Mesendoderm (in vitro differentiated cells): ENCODE measurements at regions not wholly inside any gene's neighbourhood (a gene's known extent, or its start where the extent isn't known, plus 50 kb on each side); places are given as distances from the start of the nearest gene placed in this dataset.
"Not testable (repeated sequence)": the region's sequence is repeated elsewhere in the genome, so short reads cannot be mapped to it uniquely, and the experiment has no call there.

ENCODE experiments used
- DNase-seq: peaks from one replicate; pipeline ENCODE4 v3.0.0; 2013
- H2AK5ac ChIP-seq: 2 replicates; pipeline ENCODE4 v1.6.1; 2013; ENCODE audit warnings: low read length, inconsistent platforms
- H2BK120ac ChIP-seq: 2 replicates; pipeline ENCODE4 v1.6.1; 2013; ENCODE audit warnings: low read depth, mild to moderate bottlenecking, low read length, moderate library complexity, mixed read lengths
- H2BK15ac ChIP-seq: replicated peaks from 2 replicates; pipeline ENCODE4 v1.6.1; 2013; ENCODE audit warnings: low read depth, mild to moderate bottlenecking, moderate library complexity
- H2BK5ac ChIP-seq: 2 replicates; pipeline ENCODE4 v1.6.1; 2013; ENCODE audit warnings: low read length, inconsistent platforms
- H3K18ac ChIP-seq: 2 replicates; pipeline ENCODE4 v1.6.1; 2013; ENCODE audit warnings: mild to moderate bottlenecking, low read length, mixed read lengths
- H3K23ac ChIP-seq: one replicate; pipeline ENCODE4 v1.6.1; 2013; ENCODE audit warnings: low read length
- H3K27ac ChIP-seq: 2 replicates; pipeline ENCODE4 v1.5.1; 2013; ENCODE audit warnings: low read depth, mild to moderate bottlenecking, inconsistent platforms, low read length, moderate library complexity
- H3K27me3 ChIP-seq: 2 replicates; pipeline ENCODE4 v1.6.1; 2013; ENCODE audit warnings: low read length, control low read depth, mild to moderate bottlenecking, inconsistent platforms; ENCODE audit not compliant: insufficient read depth, poor library complexity
- H3K36me3 ChIP-seq: 2 replicates; pipeline ENCODE4 v1.6.1; 2013; ENCODE audit warnings: low read length, inconsistent platforms; ENCODE audit not compliant: control insufficient read depth, insufficient read depth
- H3K4ac ChIP-seq: one replicate; pipeline ENCODE4 v1.6.1; 2013; ENCODE audit warnings: low read depth, mild to moderate bottlenecking, low read length, moderate library complexity
- H3K4me1 ChIP-seq: 2 replicates; pipeline ENCODE4 v1.6.1; 2013; ENCODE audit warnings: low read depth, low read length, inconsistent platforms; ENCODE audit not compliant: control insufficient read depth
- H3K4me2 ChIP-seq: 2 replicates; pipeline ENCODE4 v1.6.1; 2013; ENCODE audit warnings: low read length
- H3K4me3 ChIP-seq: 2 replicates; pipeline ENCODE4 v1.5.1; 2013; ENCODE audit warnings: mild to moderate bottlenecking, low read length
- H3K56ac ChIP-seq: one replicate; pipeline ENCODE4 v1.6.1; 2013; ENCODE audit warnings: low read length
- H3K79me1 ChIP-seq: 2 replicates; pipeline ENCODE4 v1.6.1; 2013; ENCODE audit warnings: low read length, inconsistent platforms
- H3K79me2 ChIP-seq: 2 replicates; pipeline ENCODE4 v1.6.1; 2013; ENCODE audit warnings: mild to moderate bottlenecking, low read length; ENCODE audit not compliant: control insufficient read depth, insufficient read depth
- H3K9ac ChIP-seq: 2 replicates; pipeline ENCODE4 v1.6.1; 2013; ENCODE audit warnings: low read length, inconsistent platforms
- H4K5ac ChIP-seq: one replicate; pipeline ENCODE4 v1.6.1; 2013; ENCODE audit warnings: low read length
- H4K8ac ChIP-seq: one replicate; pipeline ENCODE4 v1.6.1; 2013; ENCODE audit warnings: low read depth, mild to moderate bottlenecking, control low read depth, low read length, moderate library complexity
- WGBS: extraction: QIAGEN DNeasy Blood & Tissue Kit; methylation state at CpG from one replicate; pipeline ENCODE4 v1.1.7; 2013; ENCODE audit warnings: low lambda C conversion rate, missing lambda C conversion rate; ENCODE audit not compliant: insufficient coverage; ENCODE audit errors: extremely low coverage; 5-methylcytosine and 5-hydroxymethylcytosine counted together

DNA sequence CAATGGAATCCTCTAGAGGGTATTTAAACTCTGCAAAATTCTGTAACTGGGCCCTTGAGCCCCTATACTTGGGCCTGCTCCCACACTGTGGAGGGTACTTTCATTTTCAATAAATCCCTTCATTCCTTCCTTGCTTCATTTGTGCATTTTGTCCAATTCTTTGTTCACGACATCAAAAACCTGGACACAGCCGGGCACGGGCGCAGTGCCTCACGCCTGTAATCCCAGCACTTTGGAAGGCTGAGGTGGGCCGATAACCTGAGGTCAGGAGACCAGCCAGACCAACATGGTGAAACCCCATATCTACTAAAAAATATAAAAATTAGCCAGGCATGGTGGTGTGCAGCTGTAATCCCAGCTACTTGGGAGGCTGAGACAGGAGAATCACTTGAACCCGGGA lies 714.9 kb upstream of the NOVA1 start:
- H3K27me3 ChIP-seq = not testable (repeated sequence)

DNA sequence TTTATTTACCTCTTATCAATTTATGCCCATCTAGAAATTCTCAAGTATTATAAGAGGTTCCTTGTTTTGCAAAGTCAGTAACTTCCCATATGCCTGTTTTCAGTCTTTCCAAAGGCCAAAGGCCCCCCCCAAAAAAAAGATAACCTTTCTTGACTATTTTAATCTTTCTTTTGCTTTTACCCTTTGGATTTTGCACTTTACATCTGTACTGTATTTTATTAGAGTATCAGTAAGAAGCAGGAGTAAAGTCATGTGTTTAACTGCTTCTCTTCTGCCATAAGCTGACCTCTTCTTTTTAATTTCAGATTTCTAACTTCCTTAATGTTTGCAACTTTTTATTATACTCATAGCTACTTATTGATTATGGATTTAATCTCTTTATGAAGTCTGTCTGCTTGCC lies 716.4 kb upstream of the NOVA1 start:
- no peak for DNase-seq
- Histone ChIP-seq H2BK5ac (no peak overlapping the region), H3K36me3 (no peaks in the 10 kb centered on the region), H3K56ac (no peak overlapping the region), H3K27ac (no peak overlapping the region), H3K4ac (no peak overlapping the region), H2BK15ac (no peak overlapping the region), H3K27me3 (no peaks in the 10 kb centered on the region), H3K18ac (no peak overlapping the region), H4K5ac (no peak overlapping the region), H2AK5ac (no peak overlapping the region), H3K79me2 (no peaks in the 10 kb centered on the region), H2BK120ac (no peak overlapping the region), H3K4me1 (no peaks in the 10 kb centered on the region), H3K9ac (no peak overlapping the region), H3K23ac (no peak overlapping the region), H4K8ac (no peak overlapping the region), H3K79me1 (no peaks in the 10 kb centered on the region), H3K4me2 (no peak overlapping the region), H3K4me3 (no peak overlapping the region)

More for the DNA sequence above, 714.9 kb upstream of the NOVA1 start:
- H2BK120ac ChIP-seq, H2BK5ac ChIP-seq, DNase-seq, H3K23ac ChIP-seq, H3K79me1 ChIP-seq, H4K5ac ChIP-seq, H3K4me3 ChIP-seq, H3K4me2 ChIP-seq, H3K4me1 ChIP-seq, H3K18ac ChIP-seq, H2BK15ac ChIP-seq, H4K8ac ChIP-seq, H3K4ac ChIP-seq, H3K27ac ChIP-seq, H3K79me2 ChIP-seq, H3K36me3 ChIP-seq, H2AK5ac ChIP-seq, H3K56ac ChIP-seq, H3K9ac ChIP-seq: not testable (repeated sequence)
- WGBS = no CpG with 5 or more reads among the region's 7 CpGs

DNA sequence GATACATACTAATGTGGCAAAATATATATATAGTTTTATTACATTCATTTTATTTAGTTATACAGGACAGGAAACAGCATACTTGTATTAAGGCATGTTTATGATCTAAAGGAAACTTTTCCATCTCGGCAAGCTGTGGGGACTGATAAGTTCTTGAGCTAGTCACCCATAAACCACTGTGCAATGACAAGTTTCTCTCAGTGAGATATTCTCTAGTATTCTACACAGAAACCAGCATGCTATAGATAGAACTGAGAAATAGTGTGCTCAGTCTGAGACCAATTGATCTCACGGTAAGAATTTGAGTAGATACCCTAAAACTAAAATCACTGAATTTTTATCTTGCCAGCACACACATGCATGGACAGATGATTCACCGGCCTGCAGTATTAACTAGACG lies 717.6 kb upstream of the NOVA1 start:
- Histone ChIP-seq H3K79me1 (no peaks in the 10 kb centered on the region), H2BK120ac (no peak overlapping the region), H3K36me3 (no peaks in the 10 kb centered on the region), H3K4me3 (no peak overlapping the region), H2BK15ac (no peak overlapping the region), H3K27me3 (no peaks in the 10 kb centered on the region), H2BK5ac (no peak overlapping the region), H3K4ac (no peak overlapping the region), H3K27ac (no peak overlapping the region), H4K5ac (no peak overlapping the region), H3K9ac (no peak overlapping the region), H3K56ac (no peak overlapping the region), H3K23ac (no peak overlapping the region), H3K79me2 (no peaks in the 10 kb centered on the region), H2AK5ac (no peak overlapping the region), H3K18ac (no peak overlapping the region), H3K4me2 (no peak overlapping the region), H3K4me1 (no peaks in the 10 kb centered on the region), H4K8ac (no peak overlapping the region)
- DNase-seq = no peak
- no CpG with 5 or more reads among the region's 4 CpGs for WGBS

GRCh38 chr14:27315947-27316346 lies 718.1 kb upstream of the NOVA1 start:
- Histone ChIP-seq H3K23ac (no peak overlapping the region), H4K5ac (no peak overlapping the region), H3K4me1 (no peaks in the 10 kb centered on the region), H3K4me3 (no peak overlapping the region), H3K27ac (no peak overlapping the region), H3K4me2 (no peak overlapping the region), H3K56ac (no peak overlapping the region), H3K79me2 (no peaks in the 10 kb centered on the region), H2BK5ac (no peak overlapping the region), H2AK5ac (no peak overlapping the region), H3K36me3 (no peaks in the 10 kb centered on the region), H3K27me3 (no peaks in the 10 kb centered on the region), H3K18ac (no peak overlapping the region), H2BK15ac (no peak overlapping the region), H4K8ac (no peak overlapping the region), H3K9ac (no peak overlapping the region), H3K4ac (no peak overlapping the region), H2BK120ac (no peak overlapping the region), H3K79me1 (no peaks in the 10 kb centered on the region)
- no peak for DNase-seq

GRCh38 chr14:27318774-27319420 lies 721.1 kb upstream of the NOVA1 start:
- Histone ChIP-seq H3K79me1 (no peaks in the 10 kb centered on the region), H3K23ac (no peak overlapping the region), H3K4me1 (no peaks in the 10 kb centered on the region), H3K27ac (no peak overlapping the region), H2AK5ac (no peak overlapping the region), H2BK5ac (no peak overlapping the region), H3K79me2 (no peaks in the 10 kb centered on the region), H3K27me3 (no peaks in the 10 kb centered on the region), H3K9ac (no peak overlapping the region), H3K4me2 (no peak overlapping the region), H4K5ac (no peak overlapping the region), H2BK120ac (no peak overlapping the region), H3K36me3 (no peaks in the 10 kb centered on the region), H3K4ac (no peak overlapping the region), H4K8ac (no peak overlapping the region), H3K18ac (no peak overlapping the region), H2BK15ac (no peak overlapping the region), H3K4me3 (no peak overlapping the region), H3K56ac (no peak overlapping the region)
- WGBS = no CpG with 5 or more reads among the region's 1 CpG
- no peak for DNase-seq

DNA sequence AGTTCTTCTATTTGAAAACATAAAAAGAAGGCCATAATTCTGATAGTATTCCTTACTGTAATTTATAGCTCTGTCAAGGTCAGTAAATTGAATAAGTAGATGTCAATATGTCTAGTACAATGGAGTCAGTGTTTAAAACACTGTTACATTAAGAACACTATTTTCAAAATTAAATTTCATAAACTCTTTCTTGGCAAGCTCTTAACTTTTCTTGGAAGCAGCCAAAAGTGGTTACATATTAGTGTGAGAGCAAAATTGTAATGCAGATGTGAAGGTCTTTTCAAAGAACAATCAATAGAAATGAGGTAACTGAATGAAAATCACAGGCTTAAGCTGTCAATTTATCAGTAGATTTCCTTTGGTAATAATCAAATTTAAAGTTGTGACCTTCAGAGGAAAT lies 722.4 kb upstream of the NOVA1 start:
- H2BK120ac ChIP-seq = no peak overlapping the region
- H3K23ac ChIP-seq = no peak overlapping the region
- H3K27ac ChIP-seq = no peak overlapping the region
- no peaks in the 10 kb centered on the region for H3K79me2 ChIP-seq
- H3K27me3 ChIP-seq = no peaks in the 10 kb centered on the region
- H4K8ac ChIP-seq = no peak overlapping the region
- no peak overlapping the region for H3K4me3 ChIP-seq
- H4K5ac ChIP-seq = no peak overlapping the region
- no peak overlapping the region for H3K56ac ChIP-seq
- DNase-seq = no peak
- H3K4me1 ChIP-seq = no peaks in the 10 kb centered on the region
- H3K9ac ChIP-seq = no peak overlapping the region
- H2BK5ac ChIP-seq = no peak overlapping the region
- no peak overlapping the region for H2BK15ac ChIP-seq
- no peak overlapping the region for H3K4ac ChIP-seq
- H2AK5ac ChIP-seq = no peak overlapping the region
- no peak overlapping the region for H3K18ac ChIP-seq
- H3K4me2 ChIP-seq = no peak overlapping the region
- H3K36me3 ChIP-seq = no peaks in the 10 kb centered on the region
- H3K79me1 ChIP-seq = no peaks in the 10 kb centered on the region
